Activated naive CD4-positive, alpha-beta T cell (primary cell): ENCODE measurements at regions not wholly inside any gene's neighbourhood (a gene's known extent, or its start where the extent isn't known, plus 50 kb on each side); places are given as distances from the start of the nearest gene placed in this dataset.

Experiments used
- DNase-seq, 4 experiments: peaks; one replicate each; lab custom pipeline; 2025; lab: John Stamatoyannopoulos, UW

GRCh38 chr1:87926921-87927320 is 598.2 kb downstream of the LMO4 start:
- no peak for DNase-seq

- DNase-seq = no peak
Measured at GRCh38 chr1:87927391-87928280, 599.0 kb downstream of the LMO4 start.

- no peak for DNase-seq
Measured at GRCh38 chr1:87928623-87929022, 599.9 kb downstream of the LMO4 start.

GRCh38 chr1:87929906-87930305 is 601.2 kb downstream of the LMO4 start:
- no peak for DNase-seq

GRCh38 chr1:87930796-87931195 is 602.1 kb downstream of the LMO4 start:
- DNase-seq = no peak

- no peak for DNase-seq
Measured at GRCh38 chr1:87933171-87933570, 604.5 kb downstream of the LMO4 start.

- DNase-seq = no peak
Measured at GRCh38 chr1:87935130-87935529, 606.5 kb downstream of the LMO4 start.

GRCh38 chr1:87937831-87938395 is 609.2 kb downstream of the LMO4 start:
- no peak for DNase-seq

GRCh38 chr1:87938631-87939030 is 610.0 kb downstream of the LMO4 start:
- DNase-seq = no peak

GRCh38 chr1:87939444-87939843 is 610.8 kb downstream of the LMO4 start:
- no peak for DNase-seq

GRCh38 chr1:87940421-87940820 is 611.7 kb downstream of the LMO4 start:
- no peak for DNase-seq

- DNase-seq = no peak
Measured at GRCh38 chr1:87941337-87941946, 612.8 kb downstream of the LMO4 start.

- DNase-seq = no peak
Measured at GRCh38 chr1:87942165-87942564, 613.5 kb downstream of the LMO4 start.

GRCh38 chr1:87949711-87950110 is 621.0 kb downstream of the LMO4 start:
- DNase-seq = no peak

GRCh38 chr1:87950369-87950768 is 621.7 kb downstream of the LMO4 start:
- no peak for DNase-seq

- DNase-seq = no peak
Measured at GRCh38 chr1:87951409-87951808, 622.7 kb downstream of the LMO4 start.

GRCh38 chr1:87951852-87952251 is 623.2 kb downstream of the LMO4 start:
- DNase-seq = no peak

- no peak for DNase-seq
Measured at GRCh38 chr1:87953121-87953520, 624.4 kb downstream of the LMO4 start.

- DNase-seq = peak in 2 of 4 experiments; percentile 1 to 15
Measured at GRCh38 chr1:87953732-87954344, 625.2 kb downstream of the LMO4 start.

GRCh38 chr1:87955038-87955437 is 626.4 kb downstream of the LMO4 start:
- no peak for DNase-seq

- DNase-seq = no peak
Measured at GRCh38 chr1:87956072-87956471, 627.4 kb downstream of the LMO4 start.

- no peak for DNase-seq
Measured at GRCh38 chr1:87956750-87957149, 628.1 kb downstream of the LMO4 start.

- DNase-seq = no peak
Measured at GRCh38 chr1:87957331-87957730, 628.7 kb downstream of the LMO4 start.
